Eye (tissue), 1 donor: ENCODE measurements at regions not wholly inside any gene's neighbourhood (a gene's known extent, or its start where the extent isn't known, plus 50 kb on each side); places are given as distances from the start of the nearest gene placed in this dataset.
A peak's percentile ranks its signal among the peaks of the same experiment; 100 is the strongest.
"Not testable (repeated sequence)": the region's sequence is repeated elsewhere in the genome, so short reads cannot be mapped to it uniquely, and the experiment has no call there.

Experiments used
- DNase-seq: peaks from one replicate; pipeline ENCODE4 v3.0.0-alpha.2; 2015

DNA sequence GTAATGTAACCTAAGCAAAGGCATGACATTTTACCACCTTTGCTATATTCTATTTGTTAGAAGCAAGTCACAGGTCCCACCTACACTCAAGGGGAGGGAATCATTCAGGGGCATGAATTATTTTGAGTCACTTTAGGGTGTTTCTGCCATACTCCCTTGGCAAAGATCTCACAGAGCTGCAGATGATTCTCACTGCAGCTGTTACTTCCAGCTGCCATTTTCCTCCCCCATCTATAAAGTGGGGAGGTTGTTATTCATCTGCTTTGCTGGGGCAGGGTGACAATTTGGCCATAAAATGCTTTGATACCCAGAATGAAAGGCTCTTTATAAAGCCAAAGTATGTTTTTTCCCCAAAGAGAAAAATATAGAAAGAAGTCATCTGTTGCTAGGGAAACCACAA lies 136.5 kb upstream of the SMIM31 start:
- DNase-seq = no peak

DNA sequence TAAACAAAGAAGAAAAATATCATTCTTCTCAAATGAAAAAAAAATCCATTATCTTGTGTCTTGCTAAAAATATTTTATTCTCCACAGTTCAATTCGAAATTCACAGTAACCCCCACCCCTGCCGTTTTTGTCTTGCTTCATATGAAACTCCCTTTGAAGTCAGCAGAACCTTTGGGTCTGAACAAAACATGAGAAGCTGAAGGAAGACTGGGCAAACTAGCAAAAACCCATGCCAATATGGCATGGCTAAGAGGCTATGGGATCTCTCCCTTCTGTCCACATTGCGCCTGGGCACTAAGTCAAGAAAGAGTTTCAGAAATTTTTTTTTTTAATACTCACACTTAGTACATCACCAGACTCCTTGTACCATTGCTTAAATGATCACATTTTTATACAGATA lies 136.0 kb upstream of the SMIM31 start:
- DNase-seq = no peak

DNA sequence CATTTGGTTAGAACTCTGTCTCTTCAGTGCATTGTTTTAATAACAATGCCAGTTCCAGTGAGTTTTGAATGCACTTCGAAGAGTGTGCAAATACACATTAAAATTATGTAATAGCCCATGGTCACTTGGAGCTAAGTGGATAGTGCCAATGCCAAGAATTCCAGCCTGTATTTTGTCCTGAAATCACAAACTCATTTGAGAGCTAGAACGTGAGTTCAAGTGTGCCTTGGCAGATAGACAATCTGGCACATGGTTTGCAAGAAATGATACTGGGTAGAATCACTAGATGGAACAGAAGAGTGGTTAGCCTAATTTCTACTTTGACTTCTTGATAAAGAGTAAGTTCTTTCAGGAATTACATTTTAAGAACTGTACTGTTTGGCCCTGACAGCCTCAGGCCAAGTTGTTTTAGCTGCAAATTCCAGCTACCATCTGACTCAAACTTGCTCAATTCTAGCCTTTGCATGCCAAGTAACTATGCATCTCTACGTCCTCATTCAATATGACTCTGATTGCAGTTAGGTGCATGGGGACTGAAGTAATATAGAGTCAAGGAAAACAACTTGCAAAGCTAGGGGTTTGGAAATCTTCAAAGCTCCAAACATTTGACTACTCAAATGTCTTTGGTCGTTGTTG lies 131.9 kb upstream of the SMIM31 start:
- no peak for DNase-seq

GRCh38 chr4:164623099-164623498 lies 130.8 kb upstream of the SMIM31 start:
- DNase-seq = no peak

- DNase-seq = no peak
These were observed 114.9 kb upstream of the SMIM31 start for GRCh38 chr4:164639001-164639400.

DNA sequence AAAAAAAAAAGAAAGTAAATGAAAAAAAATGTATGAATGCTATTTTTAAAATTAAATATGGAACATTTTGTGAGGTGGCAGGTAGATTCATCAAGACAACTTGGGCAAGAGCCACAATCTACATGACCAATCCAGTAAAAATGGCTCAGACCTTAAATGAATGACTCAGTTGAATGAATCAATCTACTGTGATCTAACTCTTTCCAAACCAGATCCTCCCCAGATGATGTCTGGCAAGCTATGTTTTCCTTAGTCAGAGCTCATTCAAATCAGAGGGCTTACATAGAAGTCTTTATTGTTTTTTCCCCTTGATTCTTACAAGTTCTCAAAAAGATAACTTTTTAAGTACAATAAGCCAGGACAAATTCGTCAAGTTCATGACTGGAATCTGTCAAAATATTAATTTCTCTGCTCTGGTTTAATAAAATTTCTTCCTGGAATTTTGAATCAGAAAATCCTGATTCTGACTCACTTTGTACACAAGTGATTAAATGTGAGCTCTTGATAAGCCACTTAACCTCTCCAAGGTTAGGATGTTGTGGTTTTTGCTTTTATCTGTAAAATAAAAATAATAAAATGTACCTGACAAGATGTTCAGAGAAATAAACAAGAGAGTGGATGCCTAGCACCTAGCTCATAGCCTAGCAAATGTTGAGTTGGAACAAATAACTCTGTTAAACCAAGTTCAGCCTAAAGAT lies 105.6 kb upstream of the SMIM31 start:
- no peak for DNase-seq

GRCh38 chr4:164648849-164649212 lies 105.1 kb upstream of the SMIM31 start:
- DNase-seq = no peak

- no peak for DNase-seq
These were observed 94.2 kb upstream of the SMIM31 start for GRCh38 chr4:164659765-164660164.

DNA sequence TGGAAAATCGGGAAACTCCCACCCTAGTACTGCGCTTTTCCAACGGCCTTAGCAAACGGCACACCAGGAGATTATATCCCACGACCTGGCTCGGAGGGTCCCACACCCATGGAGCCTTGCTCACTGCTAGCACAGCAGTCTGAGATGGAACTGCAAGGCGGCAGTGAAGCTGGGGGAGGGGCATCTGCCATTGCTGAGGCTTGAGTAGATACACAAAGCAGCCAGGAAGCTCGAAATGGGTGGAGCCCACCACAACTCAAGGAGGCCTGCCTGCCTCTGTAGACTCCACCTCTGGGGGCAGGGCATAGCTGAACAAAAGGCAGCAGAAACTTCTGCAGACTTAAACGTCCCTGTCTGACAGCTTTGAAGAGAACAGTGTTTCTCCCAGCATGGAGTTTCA lies 77.8 kb upstream of the SMIM31 start:
- not testable (repeated sequence) for DNase-seq

DNA sequence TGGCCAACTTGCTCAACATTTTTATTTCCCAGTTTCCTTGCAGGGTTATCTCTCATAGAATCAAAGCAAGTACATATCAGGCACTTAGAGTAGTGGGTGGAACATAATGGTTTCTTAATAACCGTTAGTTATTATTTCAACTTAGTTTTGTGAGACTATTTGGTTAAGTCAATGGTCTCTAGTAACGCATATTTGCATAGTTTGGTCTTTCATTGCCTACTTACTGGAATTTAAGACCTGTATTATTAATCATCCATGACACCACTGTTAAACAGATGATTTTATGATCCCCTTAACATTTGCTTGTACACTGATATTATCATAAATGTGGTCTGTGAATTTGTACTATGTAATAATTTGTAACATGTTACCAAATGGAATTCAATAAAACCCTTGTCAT lies 70.9 kb upstream of the SMIM31 start:
- DNase-seq = no peak

GRCh38 chr4:164695650-164696049 lies 58.3 kb upstream of the SMIM31 start:
- DNase-seq = no peak

DNA sequence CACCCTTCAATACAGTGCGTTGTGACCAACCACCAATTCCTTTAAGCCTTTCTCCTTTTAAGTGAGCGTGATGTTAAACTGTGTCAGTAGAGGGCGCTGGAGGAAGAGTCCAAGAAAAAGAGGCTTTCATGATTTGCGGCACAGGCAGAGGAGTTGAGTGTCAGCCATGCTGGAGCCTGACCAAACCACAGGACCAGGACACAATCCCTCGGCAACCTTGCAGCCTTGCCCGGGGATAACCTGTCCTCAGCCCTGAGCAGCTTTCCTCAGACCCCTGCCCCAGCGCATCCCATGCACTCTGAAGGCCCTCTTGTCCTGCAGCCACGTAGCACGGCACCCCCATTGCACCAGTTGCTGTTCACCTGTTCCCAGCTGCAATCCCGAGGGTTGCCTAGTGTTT lies 53.5 kb upstream of the SMIM31 start:
- peak; percentile 12 for DNase-seq

DNA sequence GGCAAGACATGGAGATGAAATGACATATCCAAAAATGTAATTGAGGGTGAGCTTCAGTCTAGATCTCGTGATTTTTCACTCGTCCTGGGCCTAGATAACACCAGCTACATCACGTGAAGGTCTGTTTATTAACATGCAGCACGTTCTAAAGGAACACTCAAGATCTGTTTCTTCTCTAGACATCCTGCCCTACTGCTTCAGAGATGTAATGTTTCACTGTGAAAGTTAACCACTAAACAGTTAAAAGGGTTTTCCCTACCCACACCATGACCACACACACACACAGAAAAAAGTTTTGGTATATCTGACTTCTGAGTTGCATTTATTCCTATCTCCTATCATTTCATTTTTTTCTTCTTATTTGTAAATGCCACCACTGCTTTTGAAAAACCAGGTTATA lies 52.3 kb upstream of the SMIM31 start:
- no peak for DNase-seq
